Kasumi-1 (cell line): ENCODE measurements at regions not wholly inside any gene's neighbourhood (a gene's known extent, or its start where the extent isn't known, plus 50 kb on each side); places are given as distances from the start of the nearest gene placed in this dataset.

ENCODE experiments used
- DNase-seq, 2 experiments: peaks; one replicate each; lab custom pipeline; 2025; lab: John Stamatoyannopoulos, UW

DNA sequence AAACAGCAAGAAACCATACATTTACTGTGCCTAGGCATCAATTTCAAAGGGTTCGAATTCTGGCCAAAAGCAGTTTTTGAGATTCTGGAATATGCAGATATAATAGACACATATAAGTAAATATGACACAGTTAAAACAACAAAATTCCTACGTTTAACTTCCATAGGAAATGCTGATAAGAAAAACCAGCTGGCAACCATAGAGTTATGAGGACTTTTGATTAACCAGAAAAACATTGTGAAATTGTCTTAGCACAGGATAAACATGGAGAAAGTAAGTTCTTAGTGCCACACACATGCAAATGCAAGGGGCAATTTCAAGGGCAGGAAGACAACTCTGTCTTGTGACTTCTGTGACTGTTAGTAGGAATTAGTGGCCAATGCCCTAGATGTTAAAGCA is 702.1 kb downstream of the TNS3 start:
- DNase-seq, result no peak

DNA sequence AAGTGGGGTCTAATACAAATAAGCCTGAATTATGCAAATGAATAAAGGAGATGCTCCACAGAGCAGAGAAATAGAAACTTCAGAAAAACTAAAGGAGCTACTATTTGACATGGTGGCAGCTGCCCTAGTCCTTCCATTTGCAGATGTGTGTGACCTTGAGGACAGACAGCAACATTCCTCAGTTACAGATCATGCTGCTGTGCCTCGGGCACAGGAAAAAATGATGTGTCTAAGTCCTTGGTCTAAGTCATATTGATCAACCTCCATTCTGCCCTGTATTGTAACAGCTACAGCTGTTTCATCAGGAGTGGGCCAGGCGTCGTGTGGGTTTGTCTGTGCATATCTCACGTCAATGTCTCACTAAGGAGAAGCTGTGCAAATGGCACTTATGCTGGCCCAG is 710.4 kb downstream of the TNS3 start:
- DNase-seq, result no peak

DNA sequence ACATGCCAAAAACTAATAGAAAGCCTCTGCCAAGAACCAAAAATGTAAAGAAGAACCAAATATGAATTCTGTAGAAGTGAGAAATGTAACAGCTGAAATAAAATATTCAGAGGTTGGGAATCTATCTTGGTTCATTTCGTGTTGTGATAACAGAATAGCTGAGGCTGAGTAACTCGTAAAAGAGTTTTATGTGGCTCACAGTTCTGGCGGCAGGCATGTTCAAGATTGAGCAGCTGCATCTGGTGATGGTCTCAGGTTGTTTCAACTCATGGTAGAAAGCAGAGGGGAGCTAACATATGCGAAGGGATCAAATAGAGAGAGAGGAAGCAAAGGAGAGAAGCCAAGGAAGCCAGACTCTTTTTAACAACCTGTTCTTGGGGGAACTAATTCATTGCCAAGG is 717.2 kb downstream of the TNS3 start:
- DNase-seq, result no peak

DNA sequence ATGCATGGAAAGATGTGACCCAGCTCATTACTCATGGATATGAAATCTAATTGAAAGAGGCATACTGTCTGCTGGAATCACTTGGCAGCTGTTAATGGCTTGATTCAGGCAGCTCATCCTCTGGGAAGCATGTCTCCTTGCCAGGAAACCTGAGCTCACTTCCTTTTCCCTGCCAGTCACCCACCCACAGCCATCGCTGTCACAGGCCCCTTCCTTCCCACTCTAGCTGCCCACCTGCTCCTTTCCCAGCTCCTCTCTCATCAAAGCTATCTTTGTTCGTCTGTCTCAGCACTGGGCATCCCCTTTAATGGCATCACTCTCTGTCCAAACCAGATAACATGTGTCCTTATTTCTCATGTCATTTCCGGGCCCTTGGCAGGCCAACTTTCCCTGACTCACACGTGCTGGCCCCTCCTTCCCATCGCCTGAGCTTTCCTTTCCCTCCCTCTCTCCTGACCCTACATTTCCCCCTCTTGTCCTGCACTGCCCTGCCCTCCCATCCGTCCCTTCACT is 721.9 kb downstream of the TNS3 start:
- no peak for DNase-seq

DNA sequence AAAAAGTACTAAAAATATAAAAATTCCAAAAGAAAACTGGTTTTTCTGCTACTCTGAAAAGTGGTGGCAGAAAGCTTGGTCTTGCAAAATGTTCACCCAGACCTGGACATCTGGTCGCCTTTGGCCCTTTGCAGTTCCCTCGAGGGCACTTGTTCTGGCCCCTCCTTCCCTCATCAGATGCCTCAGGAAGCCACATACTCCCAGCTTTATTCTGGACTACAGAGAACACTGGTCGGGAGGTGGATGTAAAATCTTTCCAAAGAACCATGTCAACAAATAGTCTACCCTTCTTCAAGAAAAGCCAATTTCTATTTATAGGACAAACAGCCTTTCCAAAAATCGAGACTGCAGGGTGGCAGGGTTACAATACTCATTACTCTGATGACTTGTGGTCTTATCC is 726.1 kb downstream of the TNS3 start:
- no peak for DNase-seq

DNA sequence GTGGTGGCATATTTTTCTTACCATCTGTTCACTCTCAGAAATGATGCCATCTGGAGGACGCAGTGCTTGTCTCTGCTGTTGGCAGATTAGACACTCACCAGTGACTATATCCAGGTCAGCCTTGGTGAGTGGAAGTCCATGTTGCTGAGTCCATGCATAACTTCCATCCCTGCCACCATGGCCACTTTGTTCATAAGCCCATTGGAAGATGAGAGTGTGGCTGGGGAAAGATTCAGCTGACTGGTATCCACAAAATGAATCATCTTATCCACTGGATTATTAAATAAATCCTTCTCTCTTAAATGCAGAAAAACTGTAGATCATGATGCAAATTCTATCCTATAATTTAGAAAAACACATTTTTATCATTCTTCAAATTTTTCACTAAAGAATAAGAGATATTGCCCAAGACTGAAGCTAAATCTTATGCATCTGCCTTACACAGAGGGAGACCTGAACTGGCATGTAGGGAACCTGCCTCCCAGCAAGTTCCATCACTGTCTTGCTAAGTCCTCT is 726.9 kb downstream of the TNS3 start:
- DNase-seq, result no peak

DNA sequence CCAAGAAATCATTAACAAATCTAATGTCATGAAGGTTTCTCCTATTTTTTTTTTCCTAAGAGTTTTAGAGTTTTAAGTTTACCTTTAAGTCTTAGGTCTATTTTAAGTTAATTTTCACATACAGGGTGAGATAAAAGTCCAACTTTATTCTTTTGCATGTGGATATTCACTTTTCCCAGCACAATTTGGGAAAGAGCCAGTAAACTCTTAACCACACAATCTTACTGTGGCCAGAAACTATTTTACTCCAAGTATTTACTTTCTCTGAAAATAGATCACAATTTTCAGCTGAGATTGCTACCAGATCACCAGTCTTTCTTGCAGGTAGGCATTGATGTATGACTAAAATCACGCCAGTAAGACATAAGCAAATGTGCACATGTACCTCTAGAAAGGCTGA is 728.5 kb downstream of the TNS3 start:
- DNase-seq, result no peak

DNA sequence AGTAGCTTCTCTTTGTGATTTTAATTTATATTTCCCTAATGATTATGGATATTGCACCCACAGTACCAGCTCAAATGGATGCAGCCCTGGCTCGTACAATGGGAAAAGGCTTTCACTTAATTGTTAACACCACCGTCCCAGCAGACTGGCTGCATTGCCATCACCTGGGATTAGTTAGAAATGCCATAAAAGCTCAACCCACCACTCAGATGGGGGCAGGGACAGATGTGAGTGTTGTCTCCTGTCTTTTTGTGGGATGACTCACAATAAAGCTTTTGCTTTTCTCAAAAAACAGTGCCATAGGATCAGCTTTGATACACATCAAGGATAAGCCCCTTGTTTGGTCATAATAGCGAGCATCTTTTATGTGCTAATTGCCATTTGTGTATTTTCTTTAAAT is 729.1 kb downstream of the TNS3 start:
- DNase-seq, result no peak

DNA sequence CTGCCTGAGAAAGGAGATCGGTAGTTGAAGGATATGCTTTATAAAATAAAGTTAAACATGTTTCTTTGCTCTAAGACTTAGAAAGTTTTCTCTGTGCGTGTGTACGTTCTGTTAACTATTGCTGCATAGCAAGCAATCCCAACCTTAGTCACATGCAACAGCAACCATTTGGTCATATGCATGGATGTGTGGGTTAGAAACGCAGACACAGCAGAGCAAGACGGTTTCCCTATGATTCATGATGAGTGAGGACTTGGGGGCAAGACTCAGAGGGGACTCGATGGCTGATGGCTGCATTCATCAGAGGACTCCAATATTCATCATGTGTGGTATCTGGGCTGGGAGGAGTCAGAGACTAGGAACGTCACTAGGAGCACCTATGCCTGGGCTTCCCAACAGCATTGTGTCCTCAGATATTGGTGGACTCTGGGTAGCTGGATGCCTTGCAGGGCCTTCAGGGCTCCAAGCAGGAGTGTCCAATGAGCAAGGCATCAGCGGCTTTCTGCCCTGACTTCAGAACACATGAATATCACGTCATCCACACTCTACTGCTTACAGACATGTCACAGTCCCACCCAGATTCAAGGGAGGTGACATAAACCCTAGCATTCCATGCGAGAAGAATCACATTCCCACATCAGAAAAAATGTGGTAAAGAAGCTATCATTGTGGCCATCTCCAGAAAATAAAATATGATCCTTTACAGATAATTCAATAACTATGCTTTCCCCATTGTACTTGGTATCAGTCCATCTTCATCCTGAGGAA is 731.2 kb downstream of the TNS3 start:
- no peak for DNase-seq

DNA sequence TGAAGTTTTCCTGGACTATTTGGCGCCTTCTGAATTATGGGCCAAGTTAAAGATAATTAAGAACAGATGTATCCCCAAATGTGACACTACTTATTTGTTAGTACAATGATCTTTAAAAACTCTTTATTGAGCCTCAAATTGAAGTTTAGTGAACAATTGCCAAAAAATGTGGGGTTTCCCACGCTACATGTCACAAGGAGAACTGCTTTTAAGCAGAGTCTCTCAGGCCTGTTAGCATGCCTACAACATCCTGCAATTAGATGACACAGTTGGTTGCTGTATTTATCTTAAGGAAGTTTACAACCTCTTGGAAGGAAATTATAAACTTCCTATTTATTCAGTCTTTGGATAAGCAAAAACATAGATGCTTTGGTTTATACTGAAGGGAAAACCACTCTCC is 733.0 kb downstream of the TNS3 start:
- no peak for DNase-seq

DNA sequence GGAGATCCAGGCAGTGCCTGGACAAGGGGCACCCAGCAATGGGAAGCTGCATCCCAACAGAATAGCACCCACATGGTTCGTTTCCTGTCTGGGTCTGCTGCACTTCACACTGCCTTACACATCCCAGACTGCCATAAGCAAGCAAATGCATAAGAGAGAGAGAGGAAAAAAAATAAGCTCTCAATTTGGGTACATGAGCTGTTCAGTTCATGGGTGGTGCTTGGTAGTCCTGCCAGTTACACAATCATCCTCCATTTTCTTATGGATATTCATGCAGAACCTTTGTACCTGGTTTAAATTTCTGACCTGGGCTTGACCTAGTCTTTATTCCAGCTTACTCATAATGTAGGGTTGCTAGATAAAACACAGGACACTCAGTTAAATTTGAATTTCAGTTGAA is 733.6 kb downstream of the TNS3 start:
- DNase-seq, result no peak

DNA sequence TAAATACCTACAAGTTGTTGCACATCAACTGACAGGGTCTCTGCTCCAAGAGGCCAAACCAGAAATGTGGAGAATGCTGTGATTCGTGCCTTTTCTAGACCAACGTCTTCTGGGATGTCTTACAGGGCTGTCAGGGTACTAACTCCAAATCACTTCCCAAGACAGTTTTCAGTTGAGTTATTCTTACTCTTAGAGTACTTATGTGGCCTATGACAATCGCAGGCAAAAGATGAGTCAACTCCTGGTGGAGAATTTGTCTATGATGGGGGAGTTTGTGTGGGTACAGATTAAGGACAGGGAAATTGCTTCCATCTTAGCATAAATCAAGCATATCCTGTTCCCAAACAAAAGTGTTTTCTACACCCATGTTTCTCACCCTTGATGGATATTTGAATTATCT is 734.8 kb downstream of the TNS3 start:
- DNase-seq, result no peak

DNA sequence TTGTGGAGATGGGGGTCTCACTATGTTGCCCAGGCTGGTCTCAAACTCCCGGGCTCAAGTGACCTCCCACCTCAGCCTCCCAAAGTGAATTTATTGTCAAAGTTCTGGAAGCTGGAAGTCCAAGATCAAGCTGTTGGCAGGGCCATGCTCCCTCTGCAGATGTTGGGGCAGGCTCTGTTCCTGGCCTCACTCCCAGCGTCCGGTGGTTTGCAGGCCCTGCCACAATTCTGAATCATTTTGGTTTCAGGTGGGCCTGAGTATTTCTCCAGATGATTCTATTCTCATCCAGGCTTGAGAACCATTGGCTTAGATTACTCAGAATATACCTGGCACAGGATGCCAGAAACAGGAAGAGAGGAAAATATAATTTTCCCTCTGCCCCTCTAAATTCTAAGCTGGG is 737.4 kb downstream of the TNS3 start:
- DNase-seq, result no peak

DNA sequence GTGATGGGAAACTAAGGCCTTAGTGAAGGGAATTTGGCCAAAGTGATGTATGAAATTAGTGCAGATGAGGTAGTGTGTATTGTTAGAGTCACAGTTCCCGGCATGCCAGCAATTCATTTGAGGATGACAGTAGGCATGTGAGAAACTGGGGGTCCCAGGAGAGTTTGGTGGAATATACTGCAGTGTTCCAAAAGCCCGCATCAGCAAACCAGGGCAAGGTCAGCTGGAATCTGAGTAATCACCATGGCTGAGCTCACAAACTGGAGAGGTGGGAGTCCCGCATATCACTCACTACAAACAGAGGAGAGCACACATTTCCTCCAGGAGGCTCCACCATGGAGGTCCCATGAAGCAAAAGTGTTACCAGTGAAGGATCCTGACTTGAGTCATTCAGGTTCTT is 740.7 kb downstream of the TNS3 start:
- DNase-seq, result no peak

DNA sequence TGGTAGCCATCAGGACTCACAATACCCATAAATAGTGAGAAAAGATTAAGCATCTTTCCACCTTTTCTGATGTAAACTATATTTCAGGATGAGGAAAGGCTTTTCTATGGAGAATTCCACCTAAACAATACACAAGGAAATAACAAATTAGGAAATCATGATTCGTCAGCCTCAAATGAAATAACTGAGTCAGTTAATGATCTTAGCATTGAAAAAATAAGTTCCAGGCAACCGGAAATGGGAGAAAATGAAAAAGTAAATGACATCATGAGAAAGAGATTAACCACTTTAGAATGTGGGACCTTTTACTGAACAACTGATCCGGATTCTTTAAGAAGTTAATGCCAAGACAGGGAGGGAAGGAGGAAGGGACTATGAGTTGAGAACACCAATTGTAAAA is 742.3 kb downstream of the TNS3 start:
- DNase-seq, result no peak

DNA sequence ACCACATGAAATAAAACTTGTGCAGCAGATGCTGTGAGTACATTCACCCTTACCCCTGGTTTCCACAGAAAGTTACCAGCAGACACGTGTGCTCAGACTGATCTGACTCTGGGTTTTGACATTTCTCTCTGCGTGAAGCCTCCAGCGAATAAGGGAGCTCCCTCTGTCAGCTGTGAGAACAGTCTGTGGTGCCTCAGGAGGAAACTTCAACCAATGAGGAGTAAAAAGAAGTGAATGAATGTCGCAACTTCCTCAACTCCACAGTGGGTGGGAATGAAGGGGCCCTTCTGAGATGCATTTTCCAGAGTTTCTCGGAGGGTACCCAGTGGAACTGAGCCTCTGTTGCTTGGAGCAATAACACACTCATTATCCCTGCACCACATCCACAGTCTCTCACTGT is 743.4 kb downstream of the TNS3 start:
- DNase-seq, result no peak

DNA sequence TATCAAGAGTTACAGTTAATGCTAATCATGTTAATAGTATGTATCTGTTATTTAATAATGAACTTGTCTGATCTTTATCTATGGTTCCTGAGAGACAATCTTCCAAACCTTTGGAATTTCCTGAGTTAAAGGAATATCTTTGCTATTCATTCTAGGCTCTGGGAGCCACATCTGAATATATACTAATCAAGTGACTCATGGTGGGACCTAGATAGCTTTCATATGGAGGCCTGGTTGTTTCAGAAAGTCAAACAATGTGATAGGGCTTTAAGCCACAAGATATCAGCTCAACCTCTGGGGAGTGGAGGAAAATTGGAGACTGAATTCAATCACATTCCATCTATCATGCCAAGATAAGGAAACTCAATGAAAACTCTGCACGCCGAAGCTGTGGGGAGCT is 746.4 kb downstream of the TNS3 start:
- no peak for DNase-seq

DNA sequence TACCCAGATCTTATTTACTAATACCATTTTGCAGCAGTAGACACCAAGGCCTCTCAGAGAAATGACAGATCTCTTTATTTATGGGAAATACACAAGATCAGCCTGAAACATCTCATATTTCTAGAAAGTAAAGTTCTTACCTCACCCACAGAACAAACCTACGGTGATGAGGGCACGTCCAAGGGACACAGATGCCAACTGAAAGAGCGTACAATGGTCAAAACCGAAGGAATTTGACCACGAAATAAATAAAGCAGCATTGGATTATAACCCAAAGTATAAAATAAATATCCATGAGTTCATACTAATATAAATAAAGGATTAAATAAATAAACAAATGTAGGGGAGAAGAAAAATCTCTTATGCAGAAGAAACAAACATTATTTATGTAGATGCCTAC is 747.0 kb downstream of the TNS3 start:
- DNase-seq, result no peak

DNA sequence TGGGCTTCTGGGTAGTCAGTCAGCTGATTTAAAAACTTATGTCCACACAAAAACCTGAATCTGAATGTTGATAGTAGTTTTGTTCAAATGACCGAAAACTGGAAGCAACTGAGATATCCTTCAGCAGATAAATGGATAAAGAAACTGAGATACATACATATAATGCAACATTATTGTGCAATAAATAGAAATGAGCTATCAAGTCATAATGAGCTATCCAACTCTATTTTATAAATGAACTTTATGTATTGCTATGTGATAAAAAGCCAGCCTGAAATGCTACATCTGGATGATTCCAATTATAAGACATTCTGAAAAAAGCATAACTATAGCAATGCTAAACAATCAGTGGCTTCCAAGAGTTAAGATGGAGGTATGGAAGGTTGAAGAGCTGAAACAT is 748.7 kb downstream of the TNS3 start:
- no peak for DNase-seq

DNA sequence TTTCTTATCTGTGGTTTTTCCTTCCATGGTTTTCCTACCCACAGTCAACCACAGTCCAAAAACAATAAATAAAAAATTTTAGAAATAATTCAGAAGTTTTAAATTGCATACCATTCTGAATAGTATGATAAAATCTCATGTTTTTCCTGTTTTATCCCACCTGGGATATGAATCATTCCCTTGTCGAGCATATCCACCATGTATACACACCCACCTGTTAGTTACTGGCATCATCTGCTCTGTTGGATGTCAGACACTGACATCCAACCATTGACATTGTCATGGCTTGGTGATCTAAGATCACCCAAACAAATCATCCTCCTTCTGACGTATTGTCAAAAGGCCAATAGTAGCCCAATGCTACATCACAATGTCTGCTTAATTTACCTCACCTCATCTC is 749.8 kb downstream of the TNS3 start:
- no peak for DNase-seq

DNA sequence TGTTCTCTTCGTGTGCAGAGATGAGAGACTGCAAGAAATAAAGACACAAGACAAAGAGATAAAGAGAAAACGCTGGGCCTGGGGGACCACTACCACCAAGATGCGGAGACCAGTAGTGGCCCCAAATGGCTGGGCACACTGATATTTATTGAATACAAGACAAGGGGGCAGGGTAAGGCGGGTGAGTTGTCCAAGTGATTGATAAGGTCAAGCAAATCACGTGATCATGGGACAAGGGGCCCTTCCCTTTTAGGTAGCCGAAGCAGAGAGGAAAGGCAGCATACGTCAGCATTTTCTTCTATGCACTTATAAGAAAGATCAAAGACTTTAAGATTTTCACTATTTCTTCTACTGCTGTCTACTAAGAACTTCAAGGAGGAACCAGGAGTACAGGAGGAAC is 762.1 kb downstream of the TNS3 start:
- no peak for DNase-seq

DNA sequence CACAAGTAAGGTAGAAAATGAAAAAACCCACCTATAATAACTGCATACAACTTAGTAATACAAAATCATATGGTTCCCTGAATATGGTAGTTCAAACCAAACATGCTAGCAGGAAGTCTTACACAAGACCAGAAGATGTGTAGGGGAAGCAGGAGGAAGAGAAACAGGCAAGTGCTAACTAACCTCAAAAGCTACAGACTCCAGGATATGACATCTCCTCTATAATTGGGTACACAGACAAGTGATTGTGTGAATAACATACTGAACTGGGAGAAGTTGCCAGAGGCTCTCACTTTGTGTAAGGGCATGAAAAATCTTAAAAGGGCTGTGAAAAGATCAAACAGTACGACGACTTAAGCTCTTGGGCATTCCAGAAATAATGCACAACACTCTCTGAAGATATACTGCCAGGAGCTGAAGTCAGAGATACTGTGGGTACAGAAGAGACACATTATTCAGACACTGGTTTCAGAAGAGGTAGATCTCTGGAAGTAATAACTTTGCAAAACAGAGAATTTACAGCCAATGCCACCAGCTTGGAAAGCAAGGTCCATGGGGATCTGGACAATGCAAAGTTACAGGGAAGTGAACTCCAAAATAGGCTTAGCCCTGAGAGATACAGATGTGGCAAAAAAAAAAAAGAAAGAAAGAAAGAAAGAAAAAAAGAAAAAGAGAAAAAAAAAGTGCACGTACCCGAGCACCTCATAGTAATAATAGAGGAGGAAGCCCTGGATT is 767.2 kb downstream of the TNS3 start:
- DNase-seq, result no peak

DNA sequence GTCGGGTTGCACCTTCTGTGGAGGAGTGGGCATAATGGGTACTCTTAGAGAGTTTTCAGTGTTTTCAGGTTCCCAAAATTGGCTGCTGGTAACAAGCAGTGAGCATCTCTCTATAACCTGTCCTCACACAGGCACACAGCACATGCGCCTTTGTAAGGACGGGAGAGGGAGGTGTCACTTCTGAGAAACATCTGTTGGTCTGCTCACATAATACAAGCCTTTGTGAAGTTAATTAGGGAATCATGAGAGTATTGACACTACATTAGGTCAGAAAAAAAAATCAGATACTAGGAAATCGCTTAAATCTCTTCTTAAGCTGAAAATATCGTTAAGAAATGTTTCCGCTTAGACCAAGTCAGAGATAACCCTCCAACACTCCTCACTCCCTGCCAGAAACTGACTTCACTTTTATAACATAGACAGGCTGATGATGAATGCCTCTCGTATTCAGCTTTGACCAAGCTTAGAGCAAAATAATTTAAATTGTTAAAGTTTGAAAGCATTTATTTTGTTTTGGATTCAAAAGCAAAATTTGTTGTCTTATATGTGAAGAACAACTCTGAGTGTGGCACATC is 769.7 kb downstream of the TNS3 start:
- DNase-seq, result no peak
